Spleen (tissue), 7 donors: ENCODE measurements at regions not wholly inside any gene's neighbourhood (a gene's known extent, or its start where the extent isn't known, plus 50 kb on each side); places are given as distances from the start of the nearest gene placed in this dataset.

Source experiments
- POLR2A ChIP-seq, 3 donors: fragments of 450-650 bp; IDR thresholded peaks; one replicate each; pipeline ENCODE4 v1.5.1; 2017; ENCODE audit warnings: antibody characterized with exemption in 3 of 3, mild to moderate bottlenecking in 1 of 3
- POLR2AphosphoS5 ChIP-seq, 3 donors: sonication (generic); formaldehyde crosslinking; IDR thresholded peaks; one replicate each; pipeline ENCODE4 v1.5.1; 2017; ENCODE audit warnings: antibody characterized with exemption in 3 of 3
- TF ChIP-seq, protein P1 (sequence below), 11 experiments: fragments of 200-600 bp in 7 of 11; fragments of 450-650 bp in 4 of 11; sonication (generic) in 4 of 11; IDR thresholded peaks in 8 of 11; conservative IDR thresholded peaks in 3 of 11; 1 replicate in 7 of 11; 2 replicates in 4 of 11; pipeline versions ENCODE4 v1.4.0 to v1.8.0; 2016 to 2021; ENCODE audit warnings: antibody characterized with exemption in 11 of 11, inconsistent platforms in 4 of 11, mild to moderate bottlenecking in 1 of 11
- donor health status: DM: no; HTN: no; CAD: no; lungs with moderate emphysema.
- donor health status: DM: no; HTN: no; CAD: no.
- donor health status: DM: no; HTN: no; CAD: no.

DNA sequence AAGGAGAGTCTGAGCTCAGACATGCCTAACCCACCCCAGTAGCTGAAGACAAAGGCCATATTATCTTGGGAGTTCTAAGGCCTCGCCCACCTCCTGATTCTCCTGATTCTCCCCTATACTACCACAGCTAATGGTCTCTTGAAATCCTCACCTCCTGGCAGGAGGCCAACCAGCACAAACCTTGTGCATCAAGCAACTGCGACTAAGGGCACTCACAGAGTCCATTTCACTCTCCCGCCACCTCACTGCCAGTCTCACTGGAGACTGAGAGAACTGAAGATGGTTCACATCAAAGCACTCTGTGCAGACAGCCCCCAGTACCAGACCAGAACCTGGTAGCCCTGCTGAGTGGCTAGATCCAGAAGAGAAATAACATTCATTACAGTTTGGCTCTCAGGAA is 102.1 kb upstream of the KLF8 start:
- TF ChIP-seq, protein P1, sequence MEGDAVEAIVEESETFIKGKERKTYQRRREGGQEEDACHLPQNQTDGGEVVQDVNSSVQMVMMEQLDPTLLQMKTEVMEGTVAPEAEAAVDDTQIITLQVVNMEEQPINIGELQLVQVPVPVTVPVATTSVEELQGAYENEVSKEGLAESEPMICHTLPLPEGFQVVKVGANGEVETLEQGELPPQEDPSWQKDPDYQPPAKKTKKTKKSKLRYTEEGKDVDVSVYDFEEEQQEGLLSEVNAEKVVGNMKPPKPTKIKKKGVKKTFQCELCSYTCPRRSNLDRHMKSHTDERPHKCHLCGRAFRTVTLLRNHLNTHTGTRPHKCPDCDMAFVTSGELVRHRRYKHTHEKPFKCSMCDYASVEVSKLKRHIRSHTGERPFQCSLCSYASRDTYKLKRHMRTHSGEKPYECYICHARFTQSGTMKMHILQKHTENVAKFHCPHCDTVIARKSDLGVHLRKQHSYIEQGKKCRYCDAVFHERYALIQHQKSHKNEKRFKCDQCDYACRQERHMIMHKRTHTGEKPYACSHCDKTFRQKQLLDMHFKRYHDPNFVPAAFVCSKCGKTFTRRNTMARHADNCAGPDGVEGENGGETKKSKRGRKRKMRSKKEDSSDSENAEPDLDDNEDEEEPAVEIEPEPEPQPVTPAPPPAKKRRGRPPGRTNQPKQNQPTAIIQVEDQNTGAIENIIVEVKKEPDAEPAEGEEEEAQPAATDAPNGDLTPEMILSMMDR (IDR thresholded peaks at IDR 0.05 in 8 of 11, conservative IDR thresholded peaks at IDR 0.05 in 3 of 11): no peak
- TF ChIP-seq POLR2A (IDR thresholded peaks at IDR 0.05) (no peak), POLR2AphosphoS5 (IDR thresholded peaks at IDR 0.05) (no peak)
